B cell (primary cell): ENCODE measurements at regions not wholly inside any gene's neighbourhood (a gene's known extent, or its start where the extent isn't known, plus 50 kb on each side); places are given as distances from the start of the nearest gene placed in this dataset.

Source experiments
- CTCF ChIP-seq: fragments of 200-600 bp; IDR thresholded peaks from one replicate; pipeline ENCODE4 v1.8.0; 2022; ENCODE audit warnings: antibody characterized with exemption, mild to moderate bottlenecking
- EZH2 ChIP-seq: IDR thresholded peaks from 2 replicates; pipeline ENCODE4 v1.6.1; 2012; ENCODE audit warnings: borderline replicate concordance, low read depth, mild to moderate bottlenecking, moderate library complexity, low read length; ENCODE audit not compliant: insufficient read depth, poor library complexity, severe bottlenecking

- no peak for TF ChIP-seq CTCF
- no peak for TF ChIP-seq EZH2
These were observed 773.1 kb upstream of the AGA start for GRCh38 chr4:178215309-178215708.
